ENCODE measurements at regions not wholly inside any gene's neighbourhood (a gene's known extent, or its start where the extent isn't known, plus 50 kb on each side); places are given as distances from the start of the nearest gene placed in this dataset.

DNA sequence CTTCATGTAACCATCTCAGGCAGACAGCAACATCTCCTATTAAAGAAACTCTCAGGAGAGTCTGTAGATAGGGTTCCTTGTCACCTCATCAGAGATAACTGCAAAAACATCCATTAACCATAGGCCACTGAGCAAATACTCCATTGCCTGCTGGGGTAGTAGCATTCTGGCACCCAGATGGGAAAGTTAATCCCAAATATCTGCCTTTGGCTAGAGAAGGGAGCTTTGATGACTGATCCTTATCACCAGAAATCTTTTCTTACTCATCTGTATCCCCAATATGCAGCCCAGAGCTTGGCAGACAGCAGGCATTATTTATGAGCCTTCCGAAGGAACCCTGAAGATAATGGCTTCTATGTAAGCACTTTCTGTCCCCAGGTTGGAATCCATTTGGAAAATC lies 173.1 kb downstream of the MFSD1 start:
- DNase-seq (ENCODE audit: low spot score), result no peak

GRCh38 chr3:158976966-158977365 lies 175.1 kb downstream of the MFSD1 start:
- no peak for DNase-seq (ENCODE audit: low spot score)

- no peak for DNase-seq (ENCODE audit: low spot score)
These were observed 175.6 kb downstream of the MFSD1 start for GRCh38 chr3:158977497-158977896.

GRCh38 chr3:158983216-158984099 lies 181.6 kb downstream of the MFSD1 start:
- no peak for DNase-seq (ENCODE audit: low spot score)

- no peak for DNase-seq (ENCODE audit: low spot score)
These were observed 189.4 kb downstream of the MFSD1 start for GRCh38 chr3:158991146-158991705.

GRCh38 chr3:158992463-158992862 lies 190.6 kb downstream of the MFSD1 start:
- DNase-seq (ENCODE audit: low spot score), result no peak

- no peak for DNase-seq (ENCODE audit: low spot score)
These were observed 192.5 kb downstream of the MFSD1 start for GRCh38 chr3:158994386-158994785.

- no peak for DNase-seq (ENCODE audit: low spot score)
These were observed 199.9 kb downstream of the MFSD1 start for GRCh38 chr3:159001711-159002110.

- no peak for DNase-seq (ENCODE audit: low spot score)
These were observed 203.3 kb downstream of the MFSD1 start for GRCh38 chr3:159005137-159005536.

DNA sequence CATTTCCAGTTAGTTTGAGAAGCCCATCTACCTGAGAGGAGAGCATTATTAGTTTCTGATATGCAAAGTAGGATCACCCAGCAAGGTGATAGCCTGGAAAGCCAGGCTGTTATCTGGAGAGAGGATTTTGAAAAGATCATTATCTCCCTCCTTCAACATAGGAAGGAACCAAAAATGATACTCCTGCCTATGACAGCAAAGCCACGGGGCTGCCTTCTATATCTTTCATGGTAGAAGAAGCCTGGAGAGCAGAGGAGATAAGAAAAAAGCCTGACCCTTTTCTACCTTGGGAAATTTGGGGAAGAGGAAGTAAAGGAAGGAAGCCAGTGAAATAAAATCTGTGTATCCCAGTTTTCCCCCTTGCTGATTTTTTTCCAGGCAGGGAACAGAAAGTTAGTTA lies 205.5 kb downstream of the MFSD1 start:
- no peak for DNase-seq (ENCODE audit: low spot score)

GRCh38 chr3:159008401-159008800 lies 206.5 kb downstream of the MFSD1 start:
- DNase-seq (ENCODE audit: low spot score), result no peak

- DNase-seq (ENCODE audit: low spot score), result no peak
These were observed 216.5 kb downstream of the MFSD1 start for GRCh38 chr3:159018341-159018740.

GRCh38 chr3:159025733-159026132 lies 223.9 kb downstream of the MFSD1 start:
- no peak for DNase-seq (ENCODE audit: low spot score)

DNA sequence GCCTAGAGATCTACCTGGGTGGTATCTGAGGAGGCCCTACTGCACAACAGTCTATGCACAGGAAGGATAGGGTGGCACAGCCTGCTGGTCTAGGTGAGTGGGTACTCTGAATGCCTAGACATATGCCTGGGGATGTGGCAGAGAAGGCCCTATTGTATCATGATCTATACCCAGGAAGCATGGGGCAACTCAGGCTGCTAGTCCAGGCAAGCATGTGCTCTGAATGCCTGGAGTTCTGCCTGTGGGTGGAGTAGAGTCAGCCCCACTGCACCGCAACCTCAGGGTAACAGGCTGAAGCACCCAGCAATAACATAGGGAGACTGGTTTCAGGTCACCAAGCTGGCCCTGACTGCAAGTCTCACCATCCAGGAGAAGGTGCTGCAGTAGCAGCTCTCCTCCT lies 224.7 kb downstream of the MFSD1 start:
- no peak for DNase-seq (ENCODE audit: low spot score)

- no peak for DNase-seq (ENCODE audit: low spot score)
These were observed 226.9 kb downstream of the MFSD1 start for GRCh38 chr3:159028706-159029105.

GRCh38 chr3:159029306-159030026 lies 227.6 kb downstream of the MFSD1 start:
- DNase-seq (ENCODE audit: low spot score), result no peak

DNA sequence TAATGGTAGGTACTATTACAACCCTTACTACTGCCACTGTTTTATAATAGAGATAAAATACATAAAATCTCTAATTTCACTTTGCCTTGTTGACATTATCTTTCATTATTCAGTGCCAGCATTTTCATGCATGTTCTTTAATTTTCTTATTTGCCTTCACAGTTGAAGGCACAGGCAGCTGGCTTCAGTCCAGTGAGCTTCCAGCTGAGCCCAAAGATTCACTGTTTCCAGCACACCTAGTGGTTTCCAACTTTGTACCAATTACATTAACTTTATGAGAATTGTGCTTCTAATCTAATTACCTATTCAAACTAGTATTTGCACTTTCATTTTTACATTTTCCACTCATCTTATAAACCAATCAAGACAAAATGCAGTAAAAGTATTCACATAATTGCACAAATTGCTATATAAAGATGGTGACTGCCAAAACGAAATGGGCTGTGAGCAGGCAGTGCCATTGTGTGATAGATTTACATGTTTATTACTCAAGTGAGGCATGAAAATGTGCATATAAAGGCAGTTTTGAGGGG lies 228.3 kb downstream of the MFSD1 start:
- no peak for DNase-seq (ENCODE audit: low spot score)

DNA sequence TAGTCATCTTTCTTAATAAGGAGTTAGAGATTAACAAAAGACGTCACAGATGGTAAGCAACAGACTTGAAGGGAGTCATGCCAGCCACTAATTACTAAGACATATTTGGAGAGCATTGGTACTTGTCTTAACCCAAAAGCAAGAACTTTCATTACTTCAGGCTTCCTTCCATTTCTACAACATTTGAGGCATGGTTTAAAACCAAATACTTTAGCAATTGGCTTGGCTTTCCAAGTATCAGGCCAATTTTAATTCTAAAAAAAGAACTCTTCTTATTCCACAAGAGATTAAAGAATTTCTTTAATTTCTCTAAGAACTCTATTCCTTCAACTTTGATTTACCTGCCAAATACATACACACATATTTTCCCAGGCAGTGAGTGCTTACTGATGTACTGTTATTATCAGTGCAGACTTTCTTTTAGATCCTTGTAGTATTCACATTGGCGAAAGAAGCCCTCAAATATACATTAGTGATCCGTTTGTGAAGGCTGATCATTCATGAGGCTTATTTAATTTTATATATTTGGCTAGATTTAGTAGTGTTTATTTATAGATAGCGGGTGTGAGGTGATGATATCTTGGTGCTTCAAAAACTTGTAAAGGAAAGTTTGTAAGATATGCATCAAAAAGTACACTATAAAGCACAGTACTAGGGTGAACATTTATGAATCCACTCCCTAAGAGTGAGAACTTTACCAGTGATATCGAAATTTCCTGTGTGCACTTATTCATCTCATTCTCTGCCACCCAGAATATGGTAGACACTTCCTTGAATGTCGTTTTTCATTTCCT lies 229.2 kb downstream of the MFSD1 start:
- no peak for DNase-seq (ENCODE audit: low spot score)

- no peak for DNase-seq (ENCODE audit: low spot score)
These were observed 230.5 kb downstream of the MFSD1 start for GRCh38 chr3:159032311-159032710.

GRCh38 chr3:159038405-159038804 lies 236.6 kb downstream of the MFSD1 start:
- no peak for DNase-seq (ENCODE audit: low spot score)

DNA sequence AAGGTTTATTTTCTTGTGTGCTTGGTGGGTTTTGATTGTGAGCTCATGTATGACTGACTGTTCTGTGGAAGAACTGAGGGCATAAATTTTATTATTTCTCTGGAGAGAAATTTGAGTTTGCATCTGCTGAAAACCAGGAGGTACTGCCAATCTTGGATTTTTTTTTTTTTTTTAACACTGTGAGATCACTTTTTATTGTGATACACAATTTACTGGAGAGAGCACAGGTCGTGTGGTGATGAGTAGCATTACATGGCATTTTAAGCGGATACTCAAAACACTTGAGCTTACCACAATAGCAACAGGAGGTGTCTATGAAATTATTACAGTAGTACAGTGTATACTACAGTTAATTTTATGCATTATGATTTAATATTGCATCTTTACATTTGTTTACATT lies 237.4 kb downstream of the MFSD1 start:
- no peak for DNase-seq (ENCODE audit: low spot score)

DNA sequence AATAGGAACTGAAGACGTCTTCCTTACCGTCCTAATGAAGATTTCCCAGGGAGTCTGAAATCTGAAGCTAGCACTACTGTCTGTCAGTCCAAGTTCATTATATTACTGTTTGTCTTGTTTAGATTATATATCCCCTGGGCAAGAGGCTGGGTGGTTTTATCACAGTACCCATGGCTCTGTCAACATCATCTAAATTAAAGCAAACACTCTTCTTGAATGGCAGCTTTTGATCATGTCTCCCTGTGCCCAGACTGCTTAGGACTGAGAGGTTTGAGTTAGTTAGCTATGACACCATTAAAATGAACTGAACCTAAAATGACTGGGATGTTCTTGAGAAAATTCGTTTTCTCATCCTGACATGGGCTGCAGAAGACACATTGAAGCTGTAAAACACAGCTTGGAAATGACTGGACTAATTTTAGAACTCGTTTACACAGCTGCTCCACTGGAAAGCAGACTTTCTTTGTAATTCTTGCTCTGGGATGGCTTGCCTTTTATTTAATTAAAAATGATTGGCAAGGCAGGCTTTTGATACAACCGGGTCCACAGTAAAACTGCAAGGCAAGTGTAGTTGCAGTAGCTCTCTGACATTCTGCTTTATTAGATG lies 243.5 kb downstream of the MFSD1 start:
- no peak for DNase-seq (ENCODE audit: low spot score)
